Smooth muscle cell (in vitro differentiated cells): ENCODE measurements at regions not wholly inside any gene's neighbourhood (a gene's known extent, or its start where the extent isn't known, plus 50 kb on each side); places are given as distances from the start of the nearest gene placed in this dataset.
"Not testable (repeated sequence)": the region's sequence is repeated elsewhere in the genome, so short reads cannot be mapped to it uniquely, and the experiment has no call there.

ENCODE experiments used
- DNase-seq: peaks from one replicate; lab custom pipeline; 2025; ENCODE audit not compliant: unreplicated experiment; lab: John Stamatoyannopoulos, UW
- H2AFZ ChIP-seq: fragments of 200-600 bp; sonication (generic); 2 replicates; pipeline ENCODE4 v1.6.0; 2016; ENCODE audit warnings: antibody characterized with exemption, low read depth, mild to moderate bottlenecking
- H3F3A ChIP-seq: fragments of 200-600 bp; sonication (generic); 2 replicates; pipeline ENCODE4 v1.6.0; 2017; ENCODE audit warnings: antibody characterized with exemption, low read depth
- H3K27ac ChIP-seq: fragments of 200-600 bp; sonication (generic); 2 replicates; pipeline ENCODE4 v1.5.1; 2016; ENCODE audit warnings: low read depth, mild to moderate bottlenecking
- H3K27me3 ChIP-seq: fragments of 200-600 bp; sonication (generic); 2 replicates; pipeline ENCODE4 v1.6.1; 2016; ENCODE audit warnings: low read depth, mild to moderate bottlenecking
- H3K36me3 ChIP-seq: fragments of 200-600 bp; sonication (generic); 2 replicates; pipeline ENCODE4 v1.5.1; 2016; ENCODE audit warnings: low read depth
- H3K4me1 ChIP-seq: fragments of 200-600 bp; sonication (generic); 2 replicates; pipeline ENCODE4 v1.5.1; 2016; ENCODE audit warnings: low read depth
- H3K4me2 ChIP-seq: fragments of 200-600 bp; sonication (generic); 2 replicates; pipeline ENCODE4 v1.6.0; 2016; ENCODE audit warnings: mild to moderate bottlenecking
- H3K4me3 ChIP-seq: fragments of 200-600 bp; sonication (generic); 2 replicates; pipeline ENCODE4 v1.5.1; 2016; ENCODE audit warnings: mild to moderate bottlenecking
- H3K79me2 ChIP-seq: fragments of 200-600 bp; sonication (generic); 2 replicates; pipeline ENCODE4 v1.6.0; 2016; ENCODE audit warnings: low read depth, mild to moderate bottlenecking
- H3K9ac ChIP-seq: fragments of 200-600 bp; sonication (generic); 2 replicates; pipeline ENCODE4 v1.6.0; 2016; ENCODE audit warnings: low read depth
- H3K9me3 ChIP-seq: fragments of 200-600 bp; sonication (generic); replicated peaks from 2 replicates; pipeline ENCODE4 v1.5.1; 2016; ENCODE audit warnings: low read depth
- H4K20me1 ChIP-seq: fragments of 200-600 bp; sonication (generic); 2 replicates; pipeline ENCODE4 v1.6.0; 2016; ENCODE audit warnings: low read depth
- WGBS: methylation state at CpG from one replicate; pipeline ENCODE4 v1.1.7; 2016; ENCODE audit warnings: low lambda C conversion rate; 5-methylcytosine and 5-hydroxymethylcytosine counted together
- TF ChIP-seq, protein P1 (sequence below): fragments of 200-600 bp; sonication (generic); IDR thresholded peaks from 2 replicates; pipeline ENCODE4 v1.5.1; 2017; ENCODE audit warnings: borderline replicate concordance, mild to moderate bottlenecking, antibody characterized with exemption; ENCODE audit not compliant: insufficient read depth, poor library complexity, severe bottlenecking

- no peak overlapping the region for H3K27ac ChIP-seq
- no peaks in the 10 kb centered on the region for H3K9me3 ChIP-seq
- H3K27me3 ChIP-seq = no peaks in the 10 kb centered on the region
- no peaks in the 10 kb centered on the region for H3K4me1 ChIP-seq
- H4K20me1 ChIP-seq = no peaks in the 10 kb centered on the region
- WGBS = 61% methylated on average over 4 of the region's 4 CpGs
- H3K4me3 ChIP-seq = no peak overlapping the region
- H3K9ac ChIP-seq = no peak overlapping the region
- H3K4me2 ChIP-seq = no peak overlapping the region
- TF ChIP-seq, protein P1, sequence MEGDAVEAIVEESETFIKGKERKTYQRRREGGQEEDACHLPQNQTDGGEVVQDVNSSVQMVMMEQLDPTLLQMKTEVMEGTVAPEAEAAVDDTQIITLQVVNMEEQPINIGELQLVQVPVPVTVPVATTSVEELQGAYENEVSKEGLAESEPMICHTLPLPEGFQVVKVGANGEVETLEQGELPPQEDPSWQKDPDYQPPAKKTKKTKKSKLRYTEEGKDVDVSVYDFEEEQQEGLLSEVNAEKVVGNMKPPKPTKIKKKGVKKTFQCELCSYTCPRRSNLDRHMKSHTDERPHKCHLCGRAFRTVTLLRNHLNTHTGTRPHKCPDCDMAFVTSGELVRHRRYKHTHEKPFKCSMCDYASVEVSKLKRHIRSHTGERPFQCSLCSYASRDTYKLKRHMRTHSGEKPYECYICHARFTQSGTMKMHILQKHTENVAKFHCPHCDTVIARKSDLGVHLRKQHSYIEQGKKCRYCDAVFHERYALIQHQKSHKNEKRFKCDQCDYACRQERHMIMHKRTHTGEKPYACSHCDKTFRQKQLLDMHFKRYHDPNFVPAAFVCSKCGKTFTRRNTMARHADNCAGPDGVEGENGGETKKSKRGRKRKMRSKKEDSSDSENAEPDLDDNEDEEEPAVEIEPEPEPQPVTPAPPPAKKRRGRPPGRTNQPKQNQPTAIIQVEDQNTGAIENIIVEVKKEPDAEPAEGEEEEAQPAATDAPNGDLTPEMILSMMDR = no peak
- no peak for DNase-seq
- H3F3A ChIP-seq = no peaks in the 10 kb centered on the region
- H2AFZ ChIP-seq = no peak overlapping the region
- H3K36me3 ChIP-seq = no peaks in the 10 kb centered on the region
- H3K79me2 ChIP-seq = no peaks in the 10 kb centered on the region
Observed at GRCh38 chr20:60787276-60787675, 464.8 kb upstream of the CDH4 start.

GRCh38 chr20:60788070-60788469 lies 464.0 kb upstream of the CDH4 start:
- Histone ChIP-seq H4K20me1 (no peaks in the 10 kb centered on the region), H3K79me2 (no peaks in the 10 kb centered on the region), H3K4me2 (no peak overlapping the region), H3K27me3 (no peaks in the 10 kb centered on the region), H3K9me3 (no peaks in the 10 kb centered on the region), H2AFZ (no peak overlapping the region), H3K36me3 (no peaks in the 10 kb centered on the region), H3K4me1 (no peaks in the 10 kb centered on the region), H3F3A (no peaks in the 10 kb centered on the region), H3K4me3 (no peak overlapping the region), H3K27ac (no peak overlapping the region), H3K9ac (no peak overlapping the region)
- TF ChIP-seq, protein P1 = no peak
- 89% methylated on average over 3 of the region's 3 CpGs for WGBS
- no peak for DNase-seq

- H3K4me1 ChIP-seq = no peaks in the 10 kb centered on the region
- no peaks in the 10 kb centered on the region for H3K36me3 ChIP-seq
- H3K4me2 ChIP-seq = no peak overlapping the region
- no peak overlapping the region for H3K4me3 ChIP-seq
- WGBS = 93% methylated on average over 10 of the region's 10 CpGs
- H3K9ac ChIP-seq = no peak overlapping the region
- no peaks in the 10 kb centered on the region for H3K27me3 ChIP-seq
- H4K20me1 ChIP-seq = no peaks in the 10 kb centered on the region
- TF ChIP-seq, protein P1 = no peak
- H3K9me3 ChIP-seq = no peaks in the 10 kb centered on the region
- H3K27ac ChIP-seq = no peak overlapping the region
- DNase-seq = no peak
- H2AFZ ChIP-seq = no peak overlapping the region
- no peaks in the 10 kb centered on the region for H3F3A ChIP-seq
- no peaks in the 10 kb centered on the region for H3K79me2 ChIP-seq
Observed at GRCh38 chr20:60789399-60789798, 462.7 kb upstream of the CDH4 start.

DNA sequence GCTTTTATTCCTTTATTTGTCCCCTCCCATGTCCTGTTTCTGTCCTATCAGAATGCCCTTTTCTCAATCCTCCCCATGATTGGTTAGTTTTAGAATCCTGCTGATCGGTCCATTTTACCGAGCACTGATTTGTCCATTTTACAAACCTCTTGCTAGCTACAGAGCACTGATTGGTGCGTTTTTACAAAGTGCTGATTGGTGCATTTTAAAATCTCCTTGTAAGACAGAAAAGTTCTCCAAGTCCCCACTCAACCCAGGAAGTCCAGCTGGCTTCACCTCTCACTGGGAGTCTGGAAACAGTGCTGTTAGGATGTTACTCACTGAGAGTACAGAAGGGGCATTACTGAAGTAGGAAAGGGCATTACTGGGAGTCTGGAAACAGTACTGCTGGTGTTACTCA lies 461.7 kb upstream of the CDH4 start:
- H3K9me3 ChIP-seq, H3K27ac ChIP-seq, H3F3A ChIP-seq, H4K20me1 ChIP-seq, H3K4me3 ChIP-seq, H3K4me2 ChIP-seq, H3K79me2 ChIP-seq, H3K27me3 ChIP-seq, H3K4me1 ChIP-seq, DNase-seq, H3K36me3 ChIP-seq, H3K9ac ChIP-seq, H2AFZ ChIP-seq: not testable (repeated sequence)
- 82% methylated on average over 3 of the region's 3 CpGs for WGBS
